SK-N-SH (cell line): ENCODE measurements at regions not wholly inside any gene's neighbourhood (a gene's known extent, or its start where the extent isn't known, plus 50 kb on each side); places are given as distances from the start of the nearest gene placed in this dataset.
A peak's percentile ranks its signal among the peaks of the same experiment; 100 is the strongest.

Source experiments
- CTCF ChIA-PET: fragments of 300-600, 350-600 bp; formaldehyde crosslinking; extraction: SDS; loops from one replicate; lab custom pipeline; 2021; lab: Yijun Ruan, JAX
- POLR2A ChIA-PET: fragments of 350-600 bp; sonication (Branson Sonifier 250); formaldehyde crosslinking; extraction: SDS; loops from one replicate; lab custom pipeline; 2020; ENCODE audit warnings: antibody characterized with exemption, inconsistent platforms; lab: Yijun Ruan, JAX
- DNase-seq: peaks from one replicate; pipeline ENCODE4 v3.0.0; 2012
- H2AFZ ChIP-seq: fragments of 200-600 bp; sonication (generic); 2 replicates; pipeline ENCODE4 v1.8.1; 2016; ENCODE audit warnings: antibody characterized with exemption, mild to moderate bottlenecking, low read depth
- H3F3A ChIP-seq: fragments of 200-600 bp; sonication (generic); replicated peaks from 2 replicates; pipeline ENCODE3; 2016; ENCODE audit warnings: antibody characterized with exemption, mild to moderate bottlenecking; ENCODE audit not compliant: insufficient read depth
- H3K27ac ChIP-seq, 2 experiments: fragments of 200-500 bp in 1 of 2; fragments of 200-600 bp in 1 of 2; sonication (Bioruptor generic) in 1 of 2; sonication (generic), shearing (Covaris generic) in 1 of 2; 2 replicates each; pipeline versions ENCODE4 v1.5.1 to v1.6.1; 2014 to 2016; ENCODE audit warnings: low read depth in 2 of 2, inconsistent platforms in 1 of 2, low read length in 1 of 2, mild to moderate bottlenecking in 1 of 2, mixed read lengths in 1 of 2
- H3K27me3 ChIP-seq: fragments of 200-600 bp; sonication (generic), shearing (Covaris generic); 2 replicates; pipeline ENCODE4 v1.6.1; 2016; ENCODE audit warnings: mixed run types; ENCODE audit not compliant: insufficient read depth
- H3K36me3 ChIP-seq, 2 experiments: fragments of 200-500 bp in 1 of 2; fragments of 200-600 bp in 1 of 2; sonication (Bioruptor generic) in 1 of 2; sonication (generic) in 1 of 2; replicated peaks in 1 of 2; 2 replicates each; pipeline versions ENCODE3 to v1.5.1; 2014 to 2016; ENCODE audit warnings: low read length in 1 of 2, mild to moderate bottlenecking in 1 of 2; ENCODE audit not compliant: insufficient read depth in 2 of 2, control insufficient read depth in 1 of 2
- H3K4me1 ChIP-seq, 2 experiments: fragments of 200-500 bp in 1 of 2; fragments of 200-600 bp in 1 of 2; sonication (Bioruptor generic) in 1 of 2; sonication (generic), shearing (Covaris generic) in 1 of 2; 2 replicates each; pipeline versions ENCODE4 v1.5.1 to v1.6.1; 2014 to 2016; ENCODE audit warnings: low read depth in 1 of 2, low read length in 1 of 2, mixed run types in 1 of 2; ENCODE audit not compliant: insufficient read depth in 2 of 2, control insufficient read depth in 1 of 2
- H3K4me2 ChIP-seq: fragments of 200-600 bp; sonication (generic), shearing (Covaris generic); 2 replicates; pipeline ENCODE4 v1.6.1; 2017; ENCODE audit warnings: mixed run types
- H3K4me3 ChIP-seq, 2 experiments: fragments of 200-500 bp in 1 of 2; fragments of 200-600 bp in 1 of 2; sonication (Bioruptor generic) in 1 of 2; sonication (generic), shearing (Covaris generic) in 1 of 2; 2 replicates each; pipeline versions ENCODE4 v1.5.1 to v1.8.1; 2014 to 2016; ENCODE audit warnings: low read depth in 2 of 2, inconsistent platforms in 1 of 2, low read length in 1 of 2, mild to moderate bottlenecking in 1 of 2, mixed read lengths in 1 of 2, moderate library complexity in 1 of 2
- H3K79me2 ChIP-seq: fragments of 200-600 bp; sonication (generic); 2 replicates; pipeline ENCODE4 v1.8.1; 2017; ENCODE audit warnings: mild to moderate bottlenecking; ENCODE audit not compliant: insufficient read depth
- H3K9ac ChIP-seq: fragments of 200-600 bp; sonication (generic); 2 replicates; pipeline ENCODE4 v1.6.1; 2017; ENCODE audit warnings: mixed run types
- H3K9me2 ChIP-seq: fragments of 200-600 bp; sonication (generic); 2 replicates; pipeline ENCODE4 v1.6.1; 2017; ENCODE audit warnings: mixed run types
- H3K9me3 ChIP-seq: fragments of 200-600 bp; sonication (generic); 2 replicates; pipeline ENCODE4 v1.6.1; 2017; ENCODE audit warnings: mixed run types, mild to moderate bottlenecking, moderate library complexity
- H4K20me1 ChIP-seq: fragments of 200-600 bp; sonication (generic); 2 replicates; pipeline ENCODE4 v1.6.1; 2017; ENCODE audit warnings: mild to moderate bottlenecking, mixed run types; ENCODE audit not compliant: insufficient read depth
- CTCF ChIP-seq: fragments of 200-600 bp; sonication (generic); IDR thresholded peaks from 2 replicates; pipeline ENCODE4 v1.6.1; 2017; ENCODE audit warnings: antibody characterized with exemption, mild to moderate bottlenecking, moderate library complexity
- ELF1 ChIP-seq: IDR thresholded peaks from 2 replicates; pipeline ENCODE4 v1.4.0; 2012
- EP300 ChIP-seq, 2 experiments: IDR thresholded peaks; 2 replicates each; pipeline versions ENCODE4 v1.4.0 to v1.6.1; 2012; ENCODE audit warnings: borderline replicate concordance in 1 of 2, low read depth in 1 of 2, low read length in 1 of 2
- NFIC ChIP-seq: IDR thresholded peaks from 2 replicates; pipeline ENCODE4 v1.4.0; 2012; ENCODE audit warnings: borderline replicate concordance
- NRF1 ChIP-seq: IDR thresholded peaks from 2 replicates; pipeline ENCODE4 v1.6.1; 2012; ENCODE audit warnings: low read depth, mild to moderate bottlenecking, low read length
- RAD21 ChIP-seq: IDR thresholded peaks from 2 replicates; pipeline ENCODE4 v1.6.1; 2012; ENCODE audit warnings: mild to moderate bottlenecking, low read length
- RCOR1 ChIP-seq: fragments of 150-350 bp; IDR thresholded peaks from 2 replicates; pipeline ENCODE4 v1.6.1; 2017; ENCODE audit warnings: antibody characterized with exemption, low read length
- REST ChIP-seq: IDR thresholded peaks from 2 replicates; pipeline ENCODE4 v1.6.1; 2012; ENCODE audit warnings: mild to moderate bottlenecking, low read depth, low read length, moderate library complexity
- RFX5 ChIP-seq: IDR thresholded peaks from 2 replicates; pipeline ENCODE4 v1.6.1; 2012; ENCODE audit warnings: mild to moderate bottlenecking, improper control_type of control experiment, low read length
- SMC3 ChIP-seq: IDR thresholded peaks from 2 replicates; pipeline ENCODE4 v1.6.1; 2012; ENCODE audit warnings: low read depth, low read length, improper control_type of control experiment
- TCF12 ChIP-seq: IDR thresholded peaks from 2 replicates; pipeline ENCODE4 v1.4.0; 2012
- TEAD4 ChIP-seq: IDR thresholded peaks from 2 replicates; pipeline ENCODE4 v1.4.0; 2012; ENCODE audit warnings: mild to moderate bottlenecking, borderline replicate concordance; ENCODE audit not compliant: insufficient read depth
- USF2 ChIP-seq: fragments of 150-350 bp; IDR thresholded peaks from 2 replicates; pipeline ENCODE4 v1.6.1; 2017; ENCODE audit warnings: antibody characterized with exemption, low read length, low read depth, borderline replicate concordance
- YY1 ChIP-seq: IDR thresholded peaks from 2 replicates; pipeline ENCODE4 v1.4.0; 2012; ENCODE audit warnings: low read depth, mild to moderate bottlenecking
- WGBS: methylation state at CpG from one replicate; pipeline ENCODE4 v1.1.6; 2017; ENCODE audit warnings: low lambda C conversion rate; 5-methylcytosine and 5-hydroxymethylcytosine counted together
- TF ChIP-seq, protein P1 (sequence below): IDR thresholded peaks from 2 replicates; pipeline ENCODE4 v1.4.0; 2012; ENCODE audit warnings: low read depth, borderline replicate concordance
- TF ChIP-seq, protein P2 (sequence below): fragments of 150-350 bp; IDR thresholded peaks from 2 replicates; pipeline ENCODE4 v1.6.1; 2016; ENCODE audit warnings: mild to moderate bottlenecking, low read depth, low read length
- TF ChIP-seq, protein P3 (sequence below): IDR thresholded peaks from 2 replicates; pipeline ENCODE4; 2012

- no peak for TF ChIP-seq CTCF
These were observed 203.2 kb upstream of the HHIP start (continued) for GRCh38 chr4:144442713-144443112.

DNA sequence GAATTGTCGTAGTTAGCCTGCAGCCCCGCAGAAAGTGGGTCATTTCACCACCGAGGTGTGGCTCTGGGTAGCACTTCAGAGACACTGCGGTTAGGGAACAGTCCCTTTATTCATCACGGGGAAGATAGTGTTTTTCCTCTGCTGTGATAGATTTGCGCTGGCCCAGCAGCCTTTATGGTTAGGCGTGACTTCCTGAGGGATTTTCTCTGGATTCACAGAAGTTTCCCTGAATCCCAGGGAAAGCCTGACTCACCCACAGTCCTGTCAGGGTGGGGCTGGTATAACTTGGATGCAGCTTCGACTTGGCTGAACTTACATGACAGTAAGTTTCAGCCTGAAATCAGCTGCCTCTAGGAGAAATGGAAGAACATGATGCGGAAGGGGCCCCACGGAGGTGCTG, 196.3 kb upstream of the HHIP start:
- TF ChIP-seq REST = no peak
- no peak for TF ChIP-seq RCOR1
- TF ChIP-seq, protein P1, sequence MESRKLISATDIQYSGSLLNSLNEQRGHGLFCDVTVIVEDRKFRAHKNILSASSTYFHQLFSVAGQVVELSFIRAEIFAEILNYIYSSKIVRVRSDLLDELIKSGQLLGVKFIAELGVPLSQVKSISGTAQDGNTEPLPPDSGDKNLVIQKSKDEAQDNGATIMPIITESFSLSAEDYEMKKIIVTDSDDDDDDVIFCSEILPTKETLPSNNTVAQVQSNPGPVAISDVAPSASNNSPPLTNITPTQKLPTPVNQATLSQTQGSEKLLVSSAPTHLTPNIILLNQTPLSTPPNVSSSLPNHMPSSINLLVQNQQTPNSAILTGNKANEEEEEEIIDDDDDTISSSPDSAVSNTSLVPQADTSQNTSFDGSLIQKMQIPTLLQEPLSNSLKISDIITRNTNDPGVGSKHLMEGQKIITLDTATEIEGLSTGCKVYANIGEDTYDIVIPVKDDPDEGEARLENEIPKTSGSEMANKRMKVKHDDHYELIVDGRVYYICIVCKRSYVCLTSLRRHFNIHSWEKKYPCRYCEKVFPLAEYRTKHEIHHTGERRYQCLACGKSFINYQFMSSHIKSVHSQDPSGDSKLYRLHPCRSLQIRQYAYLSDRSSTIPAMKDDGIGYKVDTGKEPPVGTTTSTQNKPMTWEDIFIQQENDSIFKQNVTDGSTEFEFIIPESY = no peak
- no peak for TF ChIP-seq RFX5
- no peak for TF ChIP-seq SMC3
- TF ChIP-seq RAD21 = no peak
- TF ChIP-seq, protein P2, sequence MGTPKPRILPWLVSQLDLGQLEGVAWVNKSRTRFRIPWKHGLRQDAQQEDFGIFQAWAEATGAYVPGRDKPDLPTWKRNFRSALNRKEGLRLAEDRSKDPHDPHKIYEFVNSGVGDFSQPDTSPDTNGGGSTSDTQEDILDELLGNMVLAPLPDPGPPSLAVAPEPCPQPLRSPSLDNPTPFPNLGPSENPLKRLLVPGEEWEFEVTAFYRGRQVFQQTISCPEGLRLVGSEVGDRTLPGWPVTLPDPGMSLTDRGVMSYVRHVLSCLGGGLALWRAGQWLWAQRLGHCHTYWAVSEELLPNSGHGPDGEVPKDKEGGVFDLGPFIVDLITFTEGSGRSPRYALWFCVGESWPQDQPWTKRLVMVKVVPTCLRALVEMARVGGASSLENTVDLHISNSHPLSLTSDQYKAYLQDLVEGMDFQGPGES = no peak
- TF ChIP-seq, protein P3, sequence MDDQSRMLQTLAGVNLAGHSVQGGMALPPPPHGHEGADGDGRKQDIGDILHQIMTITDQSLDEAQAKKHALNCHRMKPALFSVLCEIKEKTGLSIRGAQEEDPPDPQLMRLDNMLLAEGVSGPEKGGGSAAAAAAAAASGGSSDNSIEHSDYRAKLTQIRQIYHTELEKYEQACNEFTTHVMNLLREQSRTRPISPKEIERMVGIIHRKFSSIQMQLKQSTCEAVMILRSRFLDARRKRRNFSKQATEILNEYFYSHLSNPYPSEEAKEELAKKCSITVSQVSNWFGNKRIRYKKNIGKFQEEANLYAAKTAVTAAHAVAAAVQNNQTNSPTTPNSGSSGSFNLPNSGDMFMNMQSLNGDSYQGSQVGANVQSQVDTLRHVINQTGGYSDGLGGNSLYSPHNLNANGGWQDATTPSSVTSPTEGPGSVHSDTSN = no peak
- no peak for TF ChIP-seq NFIC
- no peak for TF ChIP-seq USF2
- TF ChIP-seq NRF1 = no peak
- TF ChIP-seq ELF1 = no peak
- TF ChIP-seq TEAD4 = no peak
- TF ChIP-seq EP300 (IDR thresholded peaks at IDR 0.05; ENCODE audit: borderline replicate concordance in 1 of 2, low read depth in 1 of 2, low read length in 1 of 2) = no peak
- no peak for TF ChIP-seq TCF12
- TF ChIP-seq YY1 = no peak
- Histone ChIP-seq H3K27me3 (no peaks in the 10 kb centered on the region), H2AFZ (no peak overlapping the region), H3K4me1 (no peaks in the 10 kb centered on the region), H3K27ac (no peak overlapping the region), H3K79me2 (no peaks in the 10 kb centered on the region), H3K9ac (no peak overlapping the region), H3K9me3 (no peaks in the 10 kb centered on the region; the same call in 1 of the 2 replicates), H3F3A (no peaks in the 10 kb centered on the region), H3K4me3 (no peak overlapping the region), H3K4me2 (peak overlapping the region; percentile 31; the same call in 1 of the 2 replicates), H4K20me1 (no peaks in the 10 kb centered on the region), H3K9me2 (no peaks in the 10 kb centered on the region), H3K36me3 (no peaks in the 10 kb centered on the region)
- ChIA-PET POLR2A (no interaction called here), CTCF (no interaction called here)
- no peak for DNase-seq
- 27% methylated on average over 9 of the region's 10 CpGs for WGBS
